ENCODE measurements at regions not wholly inside any gene's neighbourhood (a gene's known extent, or its start where the extent isn't known, plus 50 kb on each side); places are given as distances from the start of the nearest gene placed in this dataset.

DNA sequence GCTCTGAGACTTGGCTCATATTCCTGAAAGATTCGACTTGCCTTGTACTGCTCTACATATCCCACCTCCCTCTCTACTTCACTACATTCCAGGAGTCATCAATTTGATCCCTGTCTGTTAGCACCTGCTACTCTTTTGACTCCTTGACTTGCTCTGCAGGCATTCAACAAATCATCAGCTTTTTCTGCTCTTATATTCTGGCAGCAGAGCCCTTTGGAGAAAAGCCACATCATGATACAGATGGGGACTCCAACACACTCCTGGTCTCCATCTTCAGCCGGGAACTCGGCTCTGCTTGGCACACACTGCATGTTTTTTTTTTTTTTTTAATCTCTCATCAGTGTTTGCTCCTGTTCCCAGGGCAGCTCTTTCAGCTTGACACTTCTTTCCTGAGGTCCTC, 293.2 kb upstream of the LCORL start:
- 2% methylated on average over 3 of the region's 3 CpGs for WGBS (ENCODE audit: insufficient coverage, insufficient replicate concordance, low lambda C conversion rate, missing lambda C conversion rate)
- H2AFZ ChIP-seq (ENCODE audit: control insufficient read depth, low read depth, low read length), result no peak overlapping the region
- CTCF ChIA-PET, result no interaction called here

More for the DNA sequence above, 293.2 kb upstream of the LCORL start:
- H3K27me3 ChIP-seq (replicated peaks in 1 of 2; ENCODE audit: control insufficient read depth in 2 of 2, insufficient read depth in 2 of 2, low read length in 1 of 2), result no peaks in the 10 kb centered on the region
- BruUV-seq (replicated peaks), result no TSS peak
- RAD21 ChIA-PET (ENCODE audit: unreplicated experiment), result no interaction called here
- no peaks in the 10 kb centered on the region for H3K36me3 ChIP-seq (ENCODE audit: control insufficient read depth in 2 of 2, insufficient read depth in 2 of 2, low read length in 1 of 2)
- no peak for TF ChIP-seq CHD2 (IDR thresholded peaks at IDR 0.05; ENCODE audit: borderline replicate concordance, low read depth, low read length)
- TF ChIP-seq NFIC (IDR thresholded peaks at IDR 0.05; ENCODE audit: low read depth, low read length), result no peak
- no peak for TF ChIP-seq HDAC6 (IDR thresholded peaks at IDR 0.05; ENCODE audit: unreplicated experiment)
- TF ChIP-seq GABPA (IDR thresholded peaks at IDR 0.05; ENCODE audit: low read depth), result no peak
- TF ChIP-seq ZNF207 (IDR thresholded peaks at IDR 0.05; ENCODE audit: borderline replicate concordance), result no peak
- no peak for TF ChIP-seq SMC3 (IDR thresholded peaks at IDR 0.05; ENCODE audit: borderline replicate concordance, low read length)
- no peak for TF ChIP-seq RBBP5 (conservative IDR thresholded peaks at IDR 0.05)
- TF ChIP-seq BHLHE40 (IDR thresholded peaks at IDR 0.05; ENCODE audit: borderline replicate concordance in 1 of 2, low read depth in 2 of 2, low read length in 1 of 2), result no peak
- TF ChIP-seq RAD21 (IDR thresholded peaks at IDR 0.05; ENCODE audit: insufficient read depth, low read depth, low read length), result no peak
- TF ChIP-seq POU2F2 (IDR thresholded peaks at IDR 0.05; ENCODE audit: borderline replicate concordance, low read depth, low read length), result no peak
- no peak for TF ChIP-seq PML (IDR thresholded peaks at IDR 0.05; ENCODE audit: low read length)
- TF ChIP-seq, protein P1, sequence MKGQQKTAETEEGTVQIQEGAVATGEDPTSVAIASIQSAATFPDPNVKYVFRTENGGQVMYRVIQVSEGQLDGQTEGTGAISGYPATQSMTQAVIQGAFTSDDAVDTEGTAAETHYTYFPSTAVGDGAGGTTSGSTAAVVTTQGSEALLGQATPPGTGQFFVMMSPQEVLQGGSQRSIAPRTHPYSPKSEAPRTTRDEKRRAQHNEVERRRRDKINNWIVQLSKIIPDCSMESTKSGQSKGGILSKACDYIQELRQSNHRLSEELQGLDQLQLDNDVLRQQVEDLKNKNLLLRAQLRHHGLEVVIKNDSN (IDR thresholded peaks at IDR 0.05; ENCODE audit: borderline replicate concordance, extremely low read length, insufficient read depth, low read depth, low read length), result no peak
- TF ChIP-seq, protein P2, sequence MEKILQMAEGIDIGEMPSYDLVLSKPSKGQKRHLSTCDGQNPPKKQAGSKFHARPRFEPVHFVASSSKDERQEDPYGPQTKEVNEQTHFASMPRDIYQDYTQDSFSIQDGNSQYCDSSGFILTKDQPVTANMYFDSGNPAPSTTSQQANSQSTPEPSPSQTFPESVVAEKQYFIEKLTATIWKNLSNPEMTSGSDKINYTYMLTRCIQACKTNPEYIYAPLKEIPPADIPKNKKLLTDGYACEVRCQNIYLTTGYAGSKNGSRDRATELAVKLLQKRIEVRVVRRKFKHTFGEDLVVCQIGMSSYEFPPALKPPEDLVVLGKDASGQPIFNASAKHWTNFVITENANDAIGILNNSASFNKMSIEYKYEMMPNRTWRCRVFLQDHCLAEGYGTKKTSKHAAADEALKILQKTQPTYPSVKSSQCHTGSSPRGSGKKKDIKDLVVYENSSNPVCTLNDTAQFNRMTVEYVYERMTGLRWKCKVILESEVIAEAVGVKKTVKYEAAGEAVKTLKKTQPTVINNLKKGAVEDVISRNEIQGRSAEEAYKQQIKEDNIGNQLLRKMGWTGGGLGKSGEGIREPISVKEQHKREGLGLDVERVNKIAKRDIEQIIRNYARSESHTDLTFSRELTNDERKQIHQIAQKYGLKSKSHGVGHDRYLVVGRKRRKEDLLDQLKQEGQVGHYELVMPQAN (conservative IDR thresholded peaks at IDR 0.05), result no peak
- no peak for TF ChIP-seq BRCA1 (IDR thresholded peaks at IDR 0.05; ENCODE audit: low read depth, low read length)
- TF ChIP-seq SMAD1 (IDR thresholded peaks at IDR 0.05; ENCODE audit: low read depth, partially characterized antibody), result no peak
- TF ChIP-seq SRF (IDR thresholded peaks at IDR 0.05; ENCODE audit: low read depth in 2 of 2, low read length in 2 of 2), result no peak
- TF ChIP-seq, protein P3, sequence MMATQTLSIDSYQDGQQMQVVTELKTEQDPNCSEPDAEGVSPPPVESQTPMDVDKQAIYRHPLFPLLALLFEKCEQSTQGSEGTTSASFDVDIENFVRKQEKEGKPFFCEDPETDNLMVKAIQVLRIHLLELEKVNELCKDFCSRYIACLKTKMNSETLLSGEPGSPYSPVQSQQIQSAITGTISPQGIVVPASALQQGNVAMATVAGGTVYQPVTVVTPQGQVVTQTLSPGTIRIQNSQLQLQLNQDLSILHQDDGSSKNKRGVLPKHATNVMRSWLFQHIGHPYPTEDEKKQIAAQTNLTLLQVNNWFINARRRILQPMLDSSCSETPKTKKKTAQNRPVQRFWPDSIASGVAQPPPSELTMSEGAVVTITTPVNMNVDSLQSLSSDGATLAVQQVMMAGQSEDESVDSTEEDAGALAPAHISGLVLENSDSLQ (IDR thresholded peaks at IDR 0.05), result no peak
- TF ChIP-seq SMARCA5 (IDR thresholded peaks at IDR 0.05), result no peak
- TF ChIP-seq, protein P4, sequence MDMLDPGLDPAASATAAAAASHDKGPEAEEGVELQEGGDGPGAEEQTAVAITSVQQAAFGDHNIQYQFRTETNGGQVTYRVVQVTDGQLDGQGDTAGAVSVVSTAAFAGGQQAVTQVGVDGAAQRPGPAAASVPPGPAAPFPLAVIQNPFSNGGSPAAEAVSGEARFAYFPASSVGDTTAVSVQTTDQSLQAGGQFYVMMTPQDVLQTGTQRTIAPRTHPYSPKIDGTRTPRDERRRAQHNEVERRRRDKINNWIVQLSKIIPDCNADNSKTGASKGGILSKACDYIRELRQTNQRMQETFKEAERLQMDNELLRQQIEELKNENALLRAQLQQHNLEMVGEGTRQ (IDR thresholded peaks at IDR 0.05; ENCODE audit: borderline replicate concordance, low read depth, low read length), result no peak
- H3K4me3 ChIP-seq, result no peak overlapping the region
- ATAC-seq (no peak), DNase-seq (ENCODE audit: low read depth, low spot score) (no peak), FAIRE-seq (no peak)
- H3K9me3 ChIP-seq (replicated peaks; ENCODE audit: control insufficient read depth, insufficient read depth, low read length), result no peaks in the 10 kb centered on the region
- no peaks in the 10 kb centered on the region for H4K20me1 ChIP-seq (ENCODE audit: control insufficient read depth, insufficient read depth)
- H3K4me1 ChIP-seq (ENCODE audit: control insufficient read depth, insufficient read depth, low read length), result no peaks in the 10 kb centered on the region
- POLR2A ChIA-PET, result no interaction called here
- H3K9ac ChIP-seq (ENCODE audit: control insufficient read depth, insufficient read depth, low read length), result no peak overlapping the region
- no peak overlapping the region for H3K27ac ChIP-seq (ENCODE audit: control insufficient read depth, insufficient read depth)
- SMC1A ChIA-PET (ENCODE audit: uncharacterized antibody, unreplicated experiment), result interaction anchor here (0.6 kb wide), 1 partner anchor 1355 kb away, joined by 3 read pairs; no protein-coding TSS in a partner anchor
- intact Hi-C loops (cut with micrococcal nuclease; ENCODE audit: unreplicated experiment) (no loop called here), in situ Hi-C loops (cut with MboI) (no loop called here)
- H3K4me2 ChIP-seq (ENCODE audit: control insufficient read depth, insufficient read depth), result no peak overlapping the region
- no peaks in the 10 kb centered on the region for H3K79me2 ChIP-seq (ENCODE audit: control insufficient read depth, insufficient read depth, low read length)

Measured in GM12878 (cell line).